ENCODE measurements at regions not wholly inside any gene's neighbourhood (a gene's known extent, or its start where the extent isn't known, plus 50 kb on each side); places are given as distances from the start of the nearest gene placed in this dataset.
"Not testable (repeated sequence)": the region's sequence is repeated elsewhere in the genome, so short reads cannot be mapped to it uniquely, and the experiment has no call there.

DNA sequence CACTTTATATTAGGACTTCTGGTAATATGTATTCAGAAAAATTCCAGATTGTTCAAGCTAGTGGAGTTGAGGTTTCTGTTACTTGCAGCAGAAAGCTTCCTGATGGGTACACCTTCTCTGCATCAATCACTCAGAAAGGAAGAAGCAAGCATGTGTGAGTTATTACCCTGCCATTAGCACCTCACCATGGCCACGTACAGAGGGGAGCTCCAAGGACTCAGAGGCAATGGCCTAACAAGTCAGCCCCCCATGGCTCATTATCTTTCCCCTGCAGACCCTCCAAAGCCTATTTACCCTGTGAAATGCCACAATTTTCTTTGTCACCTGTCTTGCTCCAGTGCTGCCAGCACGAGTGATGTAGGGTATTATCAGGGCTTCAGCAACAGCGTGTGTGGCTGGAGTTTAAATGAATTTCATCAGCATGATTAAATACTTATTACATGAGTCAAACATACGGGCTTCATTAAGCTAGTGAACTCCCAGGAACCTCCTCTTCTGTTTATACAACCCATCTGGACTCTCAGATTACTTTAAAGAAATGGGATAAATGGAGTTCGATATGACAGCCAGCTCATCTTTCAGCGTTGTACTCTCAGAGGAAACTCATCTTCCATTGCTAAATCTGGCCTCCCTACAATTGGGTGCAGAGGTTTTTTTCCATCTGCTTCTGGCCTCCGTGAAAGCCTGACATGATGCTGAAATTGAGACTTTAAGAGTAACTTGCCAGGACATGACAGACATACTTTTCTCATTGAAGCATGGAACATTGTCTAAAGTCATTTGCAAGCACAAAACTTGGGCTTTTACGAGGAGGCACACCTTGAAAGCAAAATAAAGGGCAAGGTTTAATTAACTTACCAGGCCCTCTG lies 135.9 kb downstream of the TMEM30B start:
- no peak overlapping the region for H3K4me3 ChIP-seq (ENCODE audit: low read length)
- H3K27me3 ChIP-seq (ENCODE audit: insufficient read depth, low read length, poor library complexity, severe bottlenecking) = no peaks in the 10 kb centered on the region
- H3K36me3 ChIP-seq (ENCODE audit: insufficient read depth, low read length) = no peaks in the 10 kb centered on the region
- CTCF ChIA-PET = no interaction called here
- no peaks in the 10 kb centered on the region for H3K36me3 Mint-ChIP-seq
- H3K4me1 Mint-ChIP-seq = no peaks in the 10 kb centered on the region
- H3K9me3 Mint-ChIP-seq = peaks cover 5 to 24% (median 18%) of the 10 kb centered on the region in 5 donors
- no peaks in the 10 kb centered on the region for H3K4me1 ChIP-seq (ENCODE audit: insufficient read depth, low read length)
- no peak for DNase-seq
- POLR2A ChIA-PET = no interaction called here
- no peak overlapping the region for H3K27ac ChIP-seq (ENCODE audit: low read depth, low read length)
- H3K27ac Mint-ChIP-seq = no peak overlapping the region
- no peaks in the 10 kb centered on the region for H3K9me3 ChIP-seq (ENCODE audit: low read length)
- H3K27me3 Mint-ChIP-seq = peaks cover 5 to 6% of the 10 kb centered on the region in 2 donors
- no peak overlapping the region for H3K4me3 Mint-ChIP-seq

DNA sequence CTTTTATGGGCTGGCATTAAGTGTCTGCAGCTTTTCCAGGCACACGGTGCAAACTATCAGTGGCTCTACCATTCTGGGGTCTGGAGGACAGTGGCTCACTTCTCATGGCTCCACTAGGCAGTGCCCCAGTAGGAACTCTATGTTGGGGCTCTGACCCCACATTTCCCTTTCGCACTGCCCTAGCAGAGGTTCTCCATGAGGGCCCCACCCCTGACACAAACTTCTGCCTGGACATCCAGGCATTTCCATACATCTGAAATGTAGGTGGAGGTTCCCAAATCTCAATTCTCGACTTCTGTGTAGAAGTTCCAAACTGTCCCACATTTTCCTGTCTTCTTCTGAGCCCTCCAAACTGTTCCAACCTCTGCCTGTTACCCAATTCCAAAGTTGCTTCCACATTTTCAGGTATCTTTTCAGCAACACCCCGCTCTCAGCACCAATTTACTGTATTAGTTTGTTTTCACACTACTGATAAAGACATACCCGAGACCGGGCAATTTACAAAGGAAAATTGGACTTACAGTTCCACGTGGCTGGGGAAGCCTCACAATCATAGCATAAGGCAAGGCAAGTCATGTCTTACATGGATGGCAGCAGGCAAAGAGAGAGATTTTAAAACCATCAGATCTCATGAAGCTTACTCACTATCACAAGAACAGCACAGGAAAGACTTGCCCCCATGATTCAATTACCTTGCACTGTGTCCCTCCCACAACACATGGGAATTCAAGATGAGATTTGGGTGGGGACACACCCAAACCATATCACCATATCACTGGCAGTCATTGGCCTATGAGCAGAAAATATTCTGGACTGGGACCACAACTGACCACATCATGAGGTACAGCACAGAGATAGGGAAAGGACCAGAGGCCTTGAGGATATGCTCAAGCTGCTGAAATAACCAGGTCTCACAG lies 136.8 kb downstream of the TMEM30B start:
- H3K27ac ChIP-seq (ENCODE audit: low read depth, low read length); H3K4me1 Mint-ChIP-seq; CTCF ChIA-PET; H3K27me3 Mint-ChIP-seq; H3K4me1 ChIP-seq (ENCODE audit: insufficient read depth, low read length); H3K4me3 Mint-ChIP-seq; H3K27me3 ChIP-seq (ENCODE audit: insufficient read depth, low read length, poor library complexity, severe bottlenecking); H3K36me3 ChIP-seq (ENCODE audit: insufficient read depth, low read length); H3K36me3 Mint-ChIP-seq; POLR2A ChIA-PET; H3K27ac Mint-ChIP-seq; H3K9me3 ChIP-seq (ENCODE audit: low read length); H3K4me3 ChIP-seq (ENCODE audit: low read length); DNase-seq: not testable (repeated sequence)
- peaks cover 5 to 24% (median 18%) of the 10 kb centered on the region in 5 donors for H3K9me3 Mint-ChIP-seq

DNA sequence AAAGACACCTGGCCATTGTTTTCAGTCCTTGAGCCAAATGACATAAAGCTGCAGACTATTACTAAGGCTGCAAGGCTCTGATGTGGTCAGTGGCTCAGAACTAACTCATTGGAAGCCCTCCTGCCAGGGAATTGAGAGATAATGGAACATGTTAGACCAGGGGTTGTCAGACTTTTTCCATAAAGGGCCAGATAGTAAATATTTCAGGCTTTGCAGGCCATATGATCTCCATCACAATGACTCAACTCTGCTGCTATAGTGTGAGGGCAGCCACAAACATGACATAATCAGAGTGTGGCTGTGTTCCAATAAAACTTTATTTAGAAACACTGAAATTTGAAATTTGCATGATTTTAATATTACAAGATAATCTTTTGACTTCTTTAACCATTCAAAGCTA lies 140.3 kb downstream of the TMEM30B start:
- H3K36me3 Mint-ChIP-seq = no peaks in the 10 kb centered on the region
- CTCF ChIA-PET = no interaction called here
- POLR2A ChIA-PET = no interaction called here

DNA sequence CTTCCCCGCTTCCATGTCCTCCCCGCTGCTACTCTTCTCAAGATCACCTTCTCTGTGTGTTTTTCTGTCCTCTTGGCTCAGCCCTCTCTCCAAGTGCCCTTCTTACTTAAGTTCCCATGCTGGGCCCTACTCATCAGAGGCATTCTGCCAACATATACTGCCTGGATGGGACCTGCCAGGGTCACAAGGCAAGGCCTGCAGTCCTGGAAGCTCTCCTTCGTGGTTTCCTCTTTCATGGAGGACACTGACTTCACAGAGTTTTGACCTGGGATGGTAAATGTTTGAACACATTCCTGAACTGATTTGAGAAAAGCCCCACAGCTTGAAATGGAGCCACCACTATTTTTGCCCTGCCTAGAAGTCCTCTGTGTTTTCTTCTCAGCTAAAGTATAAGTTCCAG lies 140.9 kb downstream of the TMEM30B start:
- CTCF ChIA-PET = no interaction called here
- POLR2A ChIA-PET = no interaction called here

More for the DNA sequence above, 140.3 kb downstream of the TMEM30B start:
- Mint-ChIP-seq H3K9me3 (peaks cover 5 to 37% (median 22%) of the 10 kb centered on the region in 5 donors), H3K27me3 (peaks cover 12 to 14% of the 10 kb centered on the region in 2 donors), H3K27ac (no peak overlapping the region), H3K4me1 (no peaks in the 10 kb centered on the region), H3K4me3 (no peak overlapping the region)
- no peaks in the 10 kb centered on the region for H3K36me3 ChIP-seq (ENCODE audit: insufficient read depth, low read length)
- no peaks in the 10 kb centered on the region for H3K4me1 ChIP-seq (ENCODE audit: insufficient read depth, low read length)
- H3K27ac ChIP-seq (ENCODE audit: low read depth, low read length) = no peak overlapping the region
- no peak overlapping the region for H3K4me3 ChIP-seq (ENCODE audit: low read length)
- no peak for DNase-seq
- H3K27me3 ChIP-seq (ENCODE audit: insufficient read depth, low read length, poor library complexity, severe bottlenecking) = no peaks in the 10 kb centered on the region
- no peaks in the 10 kb centered on the region for H3K9me3 ChIP-seq (ENCODE audit: low read length)

DNA sequence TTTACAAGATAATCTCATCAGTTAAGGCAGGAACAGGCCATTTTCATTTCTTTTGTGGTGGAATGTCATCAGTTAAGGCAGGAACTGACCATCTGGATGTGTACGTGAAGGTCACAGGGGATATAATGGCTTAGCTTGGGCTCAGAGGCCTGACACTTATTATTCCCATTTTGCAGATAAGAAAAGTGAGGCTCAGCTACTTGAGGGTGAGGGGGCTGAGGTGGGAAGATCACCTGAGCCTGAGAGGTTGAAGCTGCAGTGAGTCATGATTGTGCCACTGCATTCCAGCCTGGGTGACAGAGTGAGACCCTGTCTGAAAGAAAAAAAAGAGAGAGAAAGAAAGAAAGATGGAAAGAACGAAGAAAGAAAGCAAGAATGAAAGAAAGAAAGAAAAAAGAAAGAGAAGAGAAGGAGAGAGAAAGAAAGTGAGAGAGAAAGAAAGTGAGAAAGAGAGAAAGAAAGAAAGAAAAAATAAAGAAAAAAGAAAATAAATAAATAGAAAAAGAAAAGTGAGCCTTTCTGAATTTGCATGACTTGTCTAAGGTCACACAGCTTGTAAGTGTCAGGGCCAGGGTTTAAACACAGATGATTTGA lies 142.0 kb downstream of the TMEM30B start:
- Mint-ChIP-seq H3K36me3 (no peaks in the 10 kb centered on the region), H3K27ac (no peak overlapping the region), H3K9me3 (peaks cover 0 to 28% (median 11%) of the 10 kb centered on the region in 5 donors), H3K4me3 (no peak overlapping the region), H3K27me3 (peaks cover 17 to 25% of the 10 kb centered on the region in 2 donors), H3K4me1 (no peaks in the 10 kb centered on the region)
- no peak for DNase-seq
- Histone ChIP-seq H3K9me3 (ENCODE audit: low read length) (no peaks in the 10 kb centered on the region), H3K36me3 (ENCODE audit: insufficient read depth, low read length) (no peaks in the 10 kb centered on the region), H3K4me1 (ENCODE audit: insufficient read depth, low read length) (no peaks in the 10 kb centered on the region), H3K4me3 (ENCODE audit: low read length) (no peak overlapping the region), H3K27me3 (ENCODE audit: insufficient read depth, low read length, poor library complexity, severe bottlenecking) (no peaks in the 10 kb centered on the region), H3K27ac (ENCODE audit: low read depth, low read length) (no peak overlapping the region)
- ChIA-PET CTCF (no interaction called here), POLR2A (no interaction called here)

More for the DNA sequence above, 140.9 kb downstream of the TMEM30B start:
- Histone ChIP-seq H3K27me3 (ENCODE audit: insufficient read depth, low read length, poor library complexity, severe bottlenecking) (no peaks in the 10 kb centered on the region), H3K4me3 (ENCODE audit: low read length) (no peak overlapping the region), H3K4me1 (ENCODE audit: insufficient read depth, low read length) (no peaks in the 10 kb centered on the region), H3K27ac (ENCODE audit: low read depth, low read length) (no peak overlapping the region), H3K9me3 (ENCODE audit: low read length) (no peaks in the 10 kb centered on the region), H3K36me3 (ENCODE audit: insufficient read depth, low read length) (no peaks in the 10 kb centered on the region)
- DNase-seq = no peak
- Mint-ChIP-seq H3K27me3 (peaks cover 13 to 20% of the 10 kb centered on the region in 2 donors), H3K27ac (no peak overlapping the region), H3K4me3 (no peak overlapping the region), H3K4me1 (no peaks in the 10 kb centered on the region), H3K9me3 (peaks cover 2 to 35% (median 21%) of the 10 kb centered on the region in 5 donors), H3K36me3 (no peaks in the 10 kb centered on the region)

- Mint-ChIP-seq H3K9me3 (peaks cover 0 to 11% (median 0%) of the 10 kb centered on the region in 5 donors), H3K36me3 (no peaks in the 10 kb centered on the region), H3K4me3 (no peak overlapping the region), H3K27ac (no peak overlapping the region), H3K4me1 (no peaks in the 10 kb centered on the region), H3K27me3 (peaks cover 27 to 48% of the 10 kb centered on the region in 2 donors)
- Histone ChIP-seq H3K4me3 (ENCODE audit: low read length) (no peak overlapping the region), H3K27ac (ENCODE audit: low read depth, low read length) (no peak overlapping the region), H3K36me3 (ENCODE audit: insufficient read depth, low read length) (no peaks in the 10 kb centered on the region), H3K4me1 (ENCODE audit: insufficient read depth, low read length) (no peaks in the 10 kb centered on the region), H3K9me3 (ENCODE audit: low read length) (no peaks in the 10 kb centered on the region), H3K27me3 (ENCODE audit: insufficient read depth, low read length, poor library complexity, severe bottlenecking) (no peaks in the 10 kb centered on the region)
- ChIA-PET POLR2A (no interaction called here), CTCF (no interaction called here)
- DNase-seq = no peak
Measured at GRCh38 chr14:61132894-61133293, 148.2 kb downstream of the TMEM30B start.

DNA sequence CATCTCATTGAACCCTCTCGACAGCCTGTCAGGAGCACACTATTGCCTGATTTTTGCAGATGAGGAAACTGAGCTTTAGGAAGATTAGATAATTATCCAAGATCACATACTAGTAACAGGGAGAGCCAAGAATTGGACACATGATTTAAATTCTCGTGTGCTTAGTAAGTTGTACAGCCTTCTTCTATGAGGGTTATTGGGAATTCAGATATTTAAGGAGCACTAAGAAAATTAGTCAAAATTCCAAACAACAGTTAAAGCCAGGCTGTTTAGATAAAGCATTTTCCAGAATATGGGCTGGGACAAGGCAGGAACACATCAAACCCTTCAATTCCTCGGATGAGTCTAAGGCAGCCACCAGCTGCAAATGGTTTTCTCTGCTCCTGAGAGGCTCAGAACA lies 148.8 kb downstream of the TMEM30B start:
- Histone ChIP-seq H3K9me3 (ENCODE audit: low read length) (no peaks in the 10 kb centered on the region), H3K36me3 (ENCODE audit: insufficient read depth, low read length) (no peaks in the 10 kb centered on the region), H3K4me1 (ENCODE audit: insufficient read depth, low read length) (no peaks in the 10 kb centered on the region), H3K4me3 (ENCODE audit: low read length) (no peak overlapping the region), H3K27ac (ENCODE audit: low read depth, low read length) (no peak overlapping the region), H3K27me3 (ENCODE audit: insufficient read depth, low read length, poor library complexity, severe bottlenecking) (no peaks in the 10 kb centered on the region)
- no peaks in the 10 kb centered on the region for H3K4me1 Mint-ChIP-seq
- DNase-seq = no peak
- no peak overlapping the region for H3K27ac Mint-ChIP-seq
- peaks cover 26 to 45% of the 10 kb centered on the region in 2 donors for H3K27me3 Mint-ChIP-seq
- no peak overlapping the region for H3K4me3 Mint-ChIP-seq
- peaks cover 0 to 9% (median 0%) of the 10 kb centered on the region in 5 donors for H3K9me3 Mint-ChIP-seq
- ChIA-PET CTCF (no interaction called here), POLR2A (interaction anchor here (1.2 kb wide), 1 partner anchor 15 kb away, joined by 3 read pairs; no protein-coding TSS in a partner anchor)
- H3K36me3 Mint-ChIP-seq = no peaks in the 10 kb centered on the region
